Mucosa of rectum (tissue), 2 donors: ENCODE measurements at regions not wholly inside any gene's neighbourhood (a gene's known extent, or its start where the extent isn't known, plus 50 kb on each side); places are given as distances from the start of the nearest gene placed in this dataset.

Experiments used
- H3K27ac ChIP-seq, 2 donors: one replicate each; pipeline ENCODE4 v1.7.0; 2013; ENCODE audit warnings: inconsistent platforms in 2 of 2, low read depth in 2 of 2, low read length in 2 of 2
- H3K27me3 ChIP-seq, 2 donors: one replicate each; pipeline ENCODE4 v1.7.0; 2013; ENCODE audit warnings: low read length in 2 of 2; ENCODE audit not compliant: control insufficient read depth in 2 of 2, insufficient read depth in 2 of 2
- H3K36me3 ChIP-seq, 2 donors: one replicate each; pipeline ENCODE4 v1.7.0; 2013; ENCODE audit warnings: low read length in 2 of 2; ENCODE audit not compliant: control insufficient read depth in 2 of 2, insufficient read depth in 2 of 2
- H3K4me1 ChIP-seq, 2 donors: one replicate each; pipeline ENCODE4 v1.7.0; 2013; ENCODE audit warnings: low read length in 2 of 2, mild to moderate bottlenecking in 1 of 2; ENCODE audit not compliant: control insufficient read depth in 2 of 2, insufficient read depth in 2 of 2
- H3K4me3 ChIP-seq, 2 donors: one replicate each; pipeline ENCODE4 v1.7.0; 2013; ENCODE audit warnings: low read length in 2 of 2
- H3K9ac ChIP-seq, 2 donors: one replicate each; pipeline ENCODE4 v1.7.0; 2013; ENCODE audit warnings: low read length in 2 of 2, low read depth in 1 of 2, mild to moderate bottlenecking in 1 of 2
- H3K9me3 ChIP-seq, 2 donors: one replicate each; pipeline ENCODE4 v1.7.0; 2013; ENCODE audit warnings: low read length in 2 of 2; ENCODE audit not compliant: control insufficient read depth in 2 of 2
- donor health status: healthy.
- donor health status: Normal muscosa, but diverticular disease.

DNA sequence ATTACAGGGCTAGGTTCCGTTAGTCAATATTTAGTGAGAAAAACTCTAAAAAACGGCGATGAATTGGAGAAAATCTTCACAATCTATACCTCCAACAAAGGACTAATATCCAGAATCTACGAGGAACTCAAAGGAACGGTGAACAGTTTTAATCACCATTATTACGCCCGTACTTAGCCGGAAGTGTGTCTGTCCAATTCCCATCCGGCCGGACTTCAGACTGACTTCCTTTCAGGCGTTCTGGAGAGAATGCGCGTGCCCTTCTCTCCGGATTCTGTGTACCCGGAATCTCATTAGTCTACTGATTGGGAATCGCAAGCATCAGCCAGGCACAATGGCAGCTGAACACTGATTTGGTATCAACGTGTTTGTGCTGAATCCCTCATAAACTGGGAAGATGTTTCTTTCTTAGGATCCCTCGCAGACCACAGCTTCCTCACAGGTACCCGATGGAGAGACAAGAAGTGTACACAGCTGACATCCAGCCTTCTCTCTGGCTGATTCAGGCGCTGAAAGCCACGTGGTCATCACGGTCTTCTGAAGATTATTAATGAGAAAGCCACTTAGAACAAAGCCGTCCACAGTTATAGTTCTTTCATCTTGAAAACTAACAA, 239.9 kb downstream of the ZNF516 start:
- H3K9ac ChIP-seq = no peak overlapping the region
- no peaks in the 10 kb centered on the region for H3K9me3 ChIP-seq
- H3K36me3 ChIP-seq = no peaks in the 10 kb centered on the region
- H3K4me1 ChIP-seq = no peaks in the 10 kb centered on the region
- H3K4me3 ChIP-seq = no peak overlapping the region
- no peak overlapping the region for H3K27ac ChIP-seq
- no peaks in the 10 kb centered on the region for H3K27me3 ChIP-seq

DNA sequence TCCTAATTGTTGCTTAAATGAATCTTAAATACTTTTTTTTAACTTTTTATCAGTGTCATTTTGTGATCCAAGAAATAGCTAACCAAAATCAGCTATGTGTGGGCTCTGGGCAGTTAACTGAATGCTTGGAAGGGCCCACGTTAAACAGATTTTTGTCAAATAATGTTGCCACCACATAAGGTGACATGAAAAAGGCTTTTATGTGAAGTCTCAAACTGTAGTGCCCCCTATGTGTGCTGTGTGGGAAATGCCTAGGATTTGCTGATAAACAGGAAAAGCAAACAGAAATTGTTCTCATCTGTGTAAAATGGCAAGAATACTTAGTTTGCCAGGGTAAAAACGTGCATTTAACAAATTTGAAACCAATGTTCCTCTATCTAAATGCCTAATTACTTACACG, 242.2 kb downstream of the ZNF516 start:
- H3K36me3 ChIP-seq = no peaks in the 10 kb centered on the region
- no peaks in the 10 kb centered on the region for H3K27me3 ChIP-seq
- H3K9ac ChIP-seq = no peak overlapping the region
- no peak overlapping the region for H3K27ac ChIP-seq
- no peaks in the 10 kb centered on the region for H3K4me1 ChIP-seq
- H3K4me3 ChIP-seq = no peak overlapping the region
- H3K9me3 ChIP-seq = no peaks in the 10 kb centered on the region

DNA sequence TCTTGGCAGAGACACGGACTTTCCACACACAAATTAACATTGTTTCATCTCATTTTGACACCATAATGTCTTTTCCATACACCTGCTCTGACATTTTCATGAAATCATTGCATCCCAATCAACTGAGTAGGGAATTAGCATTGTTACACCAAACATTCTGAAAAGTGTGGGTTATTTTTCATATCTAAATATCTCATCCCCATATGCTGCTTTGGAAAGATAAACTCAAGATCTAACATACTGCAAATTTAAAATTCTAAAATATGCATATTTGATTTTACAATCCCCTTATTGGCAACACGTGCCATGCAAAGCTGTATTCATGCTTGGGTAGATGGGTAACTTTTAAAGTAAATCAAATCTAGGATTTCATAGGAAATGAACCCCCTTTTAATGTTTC, 242.9 kb downstream of the ZNF516 start:
- no peaks in the 10 kb centered on the region for H3K27me3 ChIP-seq
- H3K9ac ChIP-seq = no peak overlapping the region
- H3K36me3 ChIP-seq = no peaks in the 10 kb centered on the region
- H3K9me3 ChIP-seq = no peaks in the 10 kb centered on the region
- H3K27ac ChIP-seq = no peak overlapping the region
- no peak overlapping the region for H3K4me3 ChIP-seq
- H3K4me1 ChIP-seq = no peaks in the 10 kb centered on the region

DNA sequence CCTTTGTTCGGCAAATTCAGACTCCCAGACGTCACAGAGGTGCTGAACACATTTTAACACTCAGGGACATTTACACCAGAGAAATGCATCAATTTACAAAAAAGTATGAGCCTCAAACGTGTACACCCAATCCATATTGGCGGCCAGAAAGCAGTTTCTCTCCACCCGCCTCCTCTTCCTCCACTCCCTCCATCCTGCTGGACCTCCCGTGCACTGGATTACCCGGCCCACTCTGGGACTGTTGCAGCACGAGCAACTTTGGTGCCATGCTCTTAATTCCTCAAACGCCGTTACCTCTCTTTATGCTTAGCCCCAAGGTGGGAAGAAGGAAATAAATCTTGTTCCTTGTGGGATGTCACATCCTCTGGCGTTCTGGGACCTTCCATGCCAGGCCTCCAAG, 243.4 kb downstream of the ZNF516 start:
- Histone ChIP-seq H3K4me1 (no peaks in the 10 kb centered on the region), H3K27ac (no peak overlapping the region), H3K27me3 (no peaks in the 10 kb centered on the region), H3K9ac (no peak overlapping the region), H3K4me3 (no peak overlapping the region), H3K9me3 (no peaks in the 10 kb centered on the region), H3K36me3 (no peaks in the 10 kb centered on the region)

DNA sequence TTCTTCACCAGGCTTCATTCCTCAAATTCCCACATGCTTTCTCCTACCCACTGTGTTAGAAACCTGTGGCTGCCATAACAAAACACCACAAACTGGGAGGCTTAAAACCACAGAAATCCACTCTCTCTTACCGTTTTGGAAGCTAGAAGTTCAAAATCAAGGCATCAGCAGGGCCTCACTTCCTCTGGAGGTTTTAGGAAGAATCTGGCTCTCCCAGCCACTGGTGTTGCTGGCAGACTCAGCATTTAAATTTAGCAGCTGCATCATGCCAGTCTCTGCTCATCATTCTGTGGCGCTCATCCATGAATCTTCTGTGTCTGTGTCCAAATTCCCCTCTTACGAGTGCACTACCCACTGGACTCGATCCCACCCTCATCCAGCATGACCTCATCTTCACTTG, 248.5 kb downstream of the ZNF516 start:
- Histone ChIP-seq H3K36me3 (no peaks in the 10 kb centered on the region), H3K4me1 (no peaks in the 10 kb centered on the region), H3K27me3 (no peaks in the 10 kb centered on the region), H3K9ac (no peak overlapping the region), H3K4me3 (no peak overlapping the region), H3K27ac (no peak overlapping the region), H3K9me3 (no peaks in the 10 kb centered on the region)

DNA sequence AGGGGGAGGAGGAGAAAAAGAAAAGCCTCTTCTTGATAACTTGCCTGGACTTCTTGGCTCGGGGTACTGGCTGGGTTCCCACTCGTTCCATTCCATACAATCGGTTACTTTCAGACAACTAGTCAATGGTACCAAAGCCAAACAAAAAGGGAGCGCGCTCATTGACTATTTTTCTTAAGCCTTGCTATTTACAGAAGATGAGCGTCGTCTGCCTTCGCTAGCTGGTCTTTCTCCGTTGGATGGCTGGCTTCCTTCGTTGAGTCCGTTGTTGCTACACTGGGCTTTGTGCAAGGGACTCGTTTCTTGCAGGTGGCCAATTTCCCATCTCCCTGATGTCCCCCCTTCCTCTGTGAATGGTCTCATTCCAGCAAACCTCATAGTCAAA, 260.4 kb downstream of the ZNF516 start:
- no peaks in the 10 kb centered on the region for H3K27me3 ChIP-seq
- H3K4me1 ChIP-seq = no peaks in the 10 kb centered on the region
- H3K9ac ChIP-seq = no peak overlapping the region
- H3K9me3 ChIP-seq = no peaks in the 10 kb centered on the region
- H3K36me3 ChIP-seq = no peaks in the 10 kb centered on the region
- H3K27ac ChIP-seq = no peak overlapping the region
- H3K4me3 ChIP-seq = no peak overlapping the region

DNA sequence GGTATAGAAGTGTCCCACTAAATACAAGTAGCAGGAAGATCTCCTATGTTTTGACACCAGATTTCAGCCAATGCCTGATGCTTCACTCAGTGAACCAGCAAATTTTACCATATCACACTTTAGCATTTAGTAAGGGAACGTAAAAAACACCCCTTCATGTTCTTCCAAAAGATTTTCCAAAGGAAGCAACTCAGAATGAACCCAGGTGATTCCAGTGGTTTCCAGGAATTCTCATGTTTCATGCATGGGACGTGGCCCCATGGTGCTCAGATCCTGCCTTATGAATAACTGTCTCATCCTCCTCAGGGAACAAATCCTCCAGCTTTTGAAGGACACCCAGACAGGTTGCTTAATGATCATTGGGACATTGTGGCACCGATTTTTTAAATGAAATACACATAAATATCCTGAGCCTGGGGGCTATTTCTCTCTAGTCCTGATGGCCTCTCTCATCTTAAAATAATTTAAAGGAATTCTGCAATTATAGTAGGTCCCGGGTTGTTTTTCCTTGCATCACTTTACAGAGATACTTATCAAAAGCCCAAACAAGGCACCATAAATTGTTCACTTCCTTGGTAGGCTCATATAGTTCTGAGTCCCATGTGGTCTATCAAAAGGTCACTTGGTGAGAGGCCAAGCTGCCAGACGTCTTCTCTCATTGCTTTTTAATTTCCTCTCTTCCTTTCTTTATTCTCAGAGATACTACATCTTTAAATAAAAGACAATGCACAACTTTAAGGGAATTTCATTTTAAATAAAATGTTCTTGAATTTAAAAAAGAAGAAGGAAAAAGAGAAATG, 261.0 kb downstream of the ZNF516 start:
- no peaks in the 10 kb centered on the region for H3K36me3 ChIP-seq
- H3K4me3 ChIP-seq = no peak overlapping the region
- no peaks in the 10 kb centered on the region for H3K4me1 ChIP-seq
- H3K27me3 ChIP-seq = no peaks in the 10 kb centered on the region
- no peaks in the 10 kb centered on the region for H3K9me3 ChIP-seq
- no peak overlapping the region for H3K27ac ChIP-seq
- no peak overlapping the region for H3K9ac ChIP-seq

DNA sequence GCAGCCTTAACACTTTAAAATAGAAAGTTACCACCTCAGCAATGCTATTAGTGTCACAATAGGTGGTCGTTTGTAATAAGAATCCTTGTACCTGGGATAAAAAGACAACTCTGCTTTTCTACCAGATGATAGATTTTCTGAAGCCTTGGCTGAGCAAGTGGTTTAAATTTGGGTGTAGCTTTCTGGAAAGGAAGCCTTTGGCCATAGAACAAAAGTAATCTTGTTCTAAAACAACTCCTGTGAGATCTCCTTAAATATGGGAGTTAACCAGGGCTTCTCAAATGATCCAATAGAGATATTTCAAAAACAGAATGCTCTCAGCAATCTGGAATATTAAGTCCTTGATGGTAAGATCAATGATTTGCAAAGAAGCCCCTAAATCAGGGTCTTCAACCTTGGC, 261.6 kb downstream of the ZNF516 start:
- no peaks in the 10 kb centered on the region for H3K9me3 ChIP-seq
- H3K9ac ChIP-seq = no peak overlapping the region
- no peak overlapping the region for H3K27ac ChIP-seq
- H3K36me3 ChIP-seq = no peaks in the 10 kb centered on the region
- H3K4me1 ChIP-seq = no peaks in the 10 kb centered on the region
- H3K4me3 ChIP-seq = no peak overlapping the region
- H3K27me3 ChIP-seq = no peaks in the 10 kb centered on the region

DNA sequence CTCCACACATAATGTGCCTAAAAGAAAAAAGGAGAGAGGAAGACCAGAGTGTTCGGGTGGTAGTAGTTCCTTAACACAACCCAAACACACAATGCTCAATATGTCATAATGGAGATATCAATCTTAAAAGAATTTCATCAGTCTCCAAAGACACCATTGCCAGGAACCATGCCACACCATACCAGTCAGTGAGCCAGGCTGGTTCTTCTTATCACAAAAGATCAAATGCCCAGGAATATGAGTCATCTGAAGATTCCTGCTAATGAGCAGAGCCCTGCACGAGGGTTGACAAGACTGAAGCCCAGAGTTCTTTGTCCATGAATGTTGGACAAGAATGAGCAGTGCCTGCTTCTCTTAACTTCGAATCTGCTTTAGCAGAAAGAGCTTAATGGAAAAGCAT, 262.3 kb downstream of the ZNF516 start:
- Histone ChIP-seq H3K36me3 (no peaks in the 10 kb centered on the region), H3K27ac (no peak overlapping the region), H3K4me1 (no peaks in the 10 kb centered on the region), H3K9ac (no peak overlapping the region), H3K9me3 (no peaks in the 10 kb centered on the region), H3K27me3 (no peaks in the 10 kb centered on the region), H3K4me3 (no peak overlapping the region)

DNA sequence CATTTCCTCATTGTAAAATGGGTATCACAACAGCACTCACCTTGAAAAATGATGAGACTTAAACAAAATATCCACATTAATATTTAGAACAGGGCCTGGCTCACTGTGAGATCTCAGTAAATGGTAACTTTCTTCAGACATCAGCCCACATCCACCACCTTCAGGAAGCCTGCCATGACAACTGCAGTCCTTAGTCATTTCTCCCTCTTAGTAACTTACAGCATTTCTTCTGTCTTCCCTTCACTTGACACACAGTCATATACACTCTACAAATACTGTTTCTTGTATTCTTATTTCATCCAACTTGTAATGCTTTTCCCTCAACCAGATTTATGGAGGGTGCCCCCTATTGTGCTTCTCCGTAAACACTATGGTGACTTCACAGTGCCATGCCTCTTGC, 263.0 kb downstream of the ZNF516 start:
- Histone ChIP-seq H3K9ac (no peak overlapping the region), H3K27ac (no peak overlapping the region), H3K4me3 (no peak overlapping the region), H3K36me3 (no peaks in the 10 kb centered on the region), H3K9me3 (no peaks in the 10 kb centered on the region), H3K27me3 (no peaks in the 10 kb centered on the region), H3K4me1 (no peaks in the 10 kb centered on the region)
